H1 (cell line): ENCODE measurements at regions not wholly inside any gene's neighbourhood (a gene's known extent, or its start where the extent isn't known, plus 50 kb on each side); places are given as distances from the start of the nearest gene placed in this dataset.

Source experiments
- BCL11A ChIP-seq, 2 experiments: IDR thresholded peaks; one replicate each; pipeline ENCODE4 v1.6.1; 2011; ENCODE audit warnings: low read depth in 2 of 2, low read length in 2 of 2, mild to moderate bottlenecking in 2 of 2
- CHD7 ChIP-seq: fragments of 300-600 bp; sonication (generic); IDR thresholded peaks from 2 replicates; pipeline ENCODE4 v1.7.1; 2012; ENCODE audit warnings: low read length, moderate library complexity, mild to moderate bottlenecking, inconsistent platforms; ENCODE audit not compliant: insufficient replicate concordance
- CREB1 ChIP-seq: IDR thresholded peaks from 2 replicates; pipeline ENCODE4 v1.6.1; 2012; ENCODE audit warnings: inconsistent platforms
- RAD21 ChIP-seq, 2 experiments: IDR thresholded peaks in 1 of 2; conservative IDR thresholded peaks in 1 of 2; 2 replicates each; pipeline ENCODE4 v1.6.1; 2011; ENCODE audit warnings: low read depth in 2 of 2, low read length in 2 of 2, improper control_type of control experiment in 1 of 2, inconsistent platforms in 1 of 2, mild to moderate bottlenecking in 1 of 2, moderate library complexity in 1 of 2
- RNF2 ChIP-seq: fragments of 200-900, 300-1000 bp; sonication (generic); IDR thresholded peaks from 2 replicates; pipeline ENCODE4 v1.7.1; 2016; ENCODE audit warnings: borderline replicate concordance, low read depth, mild to moderate bottlenecking, antibody characterized with exemption, low read length; ENCODE audit not compliant: poor library complexity, severe bottlenecking; ENCODE audit errors: missing control alignments
- SAP30 ChIP-seq: fragments of 300-600 bp; sonication (generic); IDR thresholded peaks from 2 replicates; pipeline ENCODE4 v1.7.1; 2012; ENCODE audit warnings: low read length, moderate library complexity, mild to moderate bottlenecking, inconsistent platforms; ENCODE audit not compliant: insufficient read depth, insufficient replicate concordance

GRCh38 chr2:212677466-212677865 is 138.9 kb upstream of the ERBB4 start (continued):
- TF ChIP-seq RNF2 (no peak), RAD21 (IDR thresholded peaks at IDR 0.05 in 1 of 2, conservative IDR thresholded peaks at IDR 0.05 in 1 of 2; ENCODE audit: low read depth in 2 of 2, low read length in 2 of 2) (no peak), CREB1 (no peak), SAP30 (no peak), CHD7 (no peak), BCL11A (IDR thresholded peaks at IDR 0.05; ENCODE audit: low read depth in 2 of 2, low read length in 2 of 2) (no peak)
